GM12872 (cell line): ENCODE measurements at regions not wholly inside any gene's neighbourhood (a gene's known extent, or its start where the extent isn't known, plus 50 kb on each side); places are given as distances from the start of the nearest gene placed in this dataset.

ENCODE experiments used
- CTCF ChIP-seq: IDR thresholded peaks from 3 replicates; pipeline ENCODE4 v1.5.1; 2011; ENCODE audit warnings: low read depth, mild to moderate bottlenecking, low read length, moderate library complexity; ENCODE audit not compliant: insufficient read depth

GRCh38 chr1:189269011-189269410, 1208.7 kb downstream of the BRINP3 start:
- no peak for TF ChIP-seq CTCF

DNA sequence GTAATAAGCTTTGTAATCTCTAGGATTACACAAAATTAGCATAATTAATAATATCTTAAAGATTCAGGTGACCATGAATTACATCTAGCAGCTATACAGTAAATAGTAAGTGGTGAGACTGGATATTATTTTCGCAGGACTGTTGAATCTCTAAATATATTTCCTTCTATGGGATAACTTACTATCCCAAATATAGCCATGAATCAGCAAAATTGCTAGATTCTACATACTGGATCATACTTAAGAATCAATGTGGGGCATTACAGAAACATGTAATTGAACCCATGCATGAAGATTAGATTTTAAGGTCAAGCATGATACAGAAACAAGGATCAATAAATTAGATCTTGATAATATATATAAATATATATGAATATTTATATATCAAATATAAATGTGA, 1203.4 kb downstream of the BRINP3 start:
- TF ChIP-seq CTCF, result no peak

- no peak for TF ChIP-seq CTCF
Measured at GRCh38 chr1:189275796-189276195, 1201.9 kb downstream of the BRINP3 start.

DNA sequence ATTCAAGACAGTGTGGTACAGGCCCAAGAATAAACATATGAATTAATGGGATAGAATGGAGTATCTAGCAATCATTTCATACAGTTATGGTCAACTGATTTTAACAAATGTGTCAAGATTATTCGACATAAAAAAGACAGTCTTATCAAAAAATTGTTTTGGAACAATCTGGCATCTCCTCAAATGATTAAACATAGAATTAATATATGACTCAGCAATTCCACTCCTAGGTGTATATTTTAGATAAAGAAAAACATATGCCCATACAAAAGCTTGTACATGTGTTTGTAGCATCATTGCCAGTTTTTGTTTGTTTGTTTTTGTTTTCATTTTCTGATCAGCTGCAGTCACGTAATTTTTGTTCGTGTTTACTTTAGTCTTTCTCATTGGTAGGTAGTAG, 1188.3 kb downstream of the BRINP3 start:
- TF ChIP-seq CTCF, result no peak

DNA sequence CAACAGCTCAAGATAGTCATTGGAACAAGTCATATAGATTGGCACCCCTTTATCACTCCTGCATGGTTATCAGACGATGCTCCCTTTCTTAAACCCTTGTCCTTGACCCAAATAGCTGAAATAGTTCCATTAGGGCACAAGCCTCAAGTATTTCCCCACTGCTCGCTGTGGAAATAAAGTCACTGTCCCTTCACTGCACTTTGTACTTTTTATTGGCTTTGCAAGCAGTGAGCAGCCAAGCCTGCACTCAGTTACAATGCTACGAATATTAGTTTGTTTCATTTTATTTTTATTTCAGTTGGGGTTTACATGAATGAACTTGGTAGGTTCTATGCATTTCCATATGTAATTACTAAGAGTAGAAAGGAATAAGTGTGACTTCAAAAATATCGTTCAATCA, 1176.4 kb downstream of the BRINP3 start:
- no peak for TF ChIP-seq CTCF

DNA sequence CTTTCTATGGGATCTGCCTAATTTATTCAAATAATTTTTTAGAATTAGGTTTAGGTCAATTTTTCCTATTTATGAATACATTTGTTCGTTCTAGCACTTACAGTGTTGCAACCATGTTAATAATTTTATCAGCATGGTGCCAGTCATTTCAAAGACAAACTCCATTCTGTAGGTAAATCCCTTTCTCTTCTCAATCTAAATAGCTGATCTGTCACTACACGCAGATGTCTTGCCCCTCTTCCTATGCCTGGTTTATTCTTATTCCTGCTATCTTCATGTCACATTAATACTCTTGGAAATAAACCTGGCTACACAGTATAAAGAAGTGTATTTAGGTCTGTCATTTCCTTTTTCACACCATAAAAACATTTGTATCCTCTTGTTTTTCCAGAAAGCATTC, 1172.4 kb downstream of the BRINP3 start:
- no peak for TF ChIP-seq CTCF

DNA sequence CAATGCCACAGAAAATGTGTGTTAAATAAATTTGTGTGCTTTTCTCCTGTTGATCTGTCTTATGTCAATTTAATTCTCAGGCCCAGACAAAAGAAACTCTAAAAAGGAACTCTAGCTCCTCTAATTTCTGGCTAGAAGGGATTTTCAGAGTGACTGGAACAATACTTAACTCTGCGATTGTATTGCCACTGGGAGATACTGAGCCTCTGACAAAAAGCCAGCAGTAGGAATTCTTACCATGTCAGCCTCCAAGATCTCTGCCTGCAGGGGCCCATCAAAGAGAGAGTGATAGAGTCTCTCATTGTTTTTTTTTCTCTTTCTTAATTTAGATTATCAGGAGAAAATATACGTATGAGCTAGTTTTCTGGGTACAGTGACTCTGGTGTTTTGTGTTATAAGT, 1165.7 kb downstream of the BRINP3 start:
- TF ChIP-seq CTCF, result no peak

GRCh38 chr1:189312499-189312898, 1165.2 kb downstream of the BRINP3 start:
- TF ChIP-seq CTCF, result no peak
